Retinal pigment epithelial cell (primary cell): ENCODE measurements at regions not wholly inside any gene's neighbourhood (a gene's known extent, or its start where the extent isn't known, plus 50 kb on each side); places are given as distances from the start of the nearest gene placed in this dataset.
"Not testable (repeated sequence)": the region's sequence is repeated elsewhere in the genome, so short reads cannot be mapped to it uniquely, and the experiment has no call there.

Source experiments
- DNase-seq: peaks from one replicate; pipeline ENCODE4 v3.0.0-alpha.2; 2010; ENCODE audit warnings: low read depth
- H3K4me3 ChIP-seq: 2 replicates; pipeline ENCODE4 v1.5.1; 2011; ENCODE audit warnings: mild to moderate bottlenecking, low read length, control low read depth, moderate library complexity
- CTCF ChIP-seq: conservative IDR thresholded peaks from 2 replicates; pipeline ENCODE4 v1.5.1; 2011; ENCODE audit warnings: low read depth, low read length, control low read depth, inconsistent platforms

GRCh38 chr6:69571234-69571633 lies 225.6 kb downstream of the LMBRD1 start:
- no peak for TF ChIP-seq CTCF
- H3K4me3 ChIP-seq, result no peak overlapping the region
- DNase-seq, result no peak

GRCh38 chr6:69570106-69570505 lies 226.7 kb downstream of the LMBRD1 start:
- no peak overlapping the region for H3K4me3 ChIP-seq
- no peak for DNase-seq
- TF ChIP-seq CTCF, result no peak

- not testable (repeated sequence) for DNase-seq, H3K4me3 ChIP-seq
Observed at GRCh38 chr6:69560597-69560996, 236.2 kb downstream of the LMBRD1 start.

- no peak for DNase-seq
- no peak overlapping the region for H3K4me3 ChIP-seq
- TF ChIP-seq CTCF, result no peak
Observed at GRCh38 chr6:69555088-69555638, 241.6 kb downstream of the LMBRD1 start.

GRCh38 chr6:69542494-69542893 lies 254.3 kb downstream of the LMBRD1 start:
- no peak for TF ChIP-seq CTCF
- DNase-seq, result no peak
- no peak overlapping the region for H3K4me3 ChIP-seq

GRCh38 chr6:69527921-69528476 lies 268.8 kb downstream of the LMBRD1 start:
- TF ChIP-seq CTCF, result no peak
- no peak for DNase-seq
- H3K4me3 ChIP-seq, result no peak overlapping the region

- not testable (repeated sequence) for DNase-seq, H3K4me3 ChIP-seq
Observed at GRCh38 chr6:69515480-69515879, 281.3 kb downstream of the LMBRD1 start.

GRCh38 chr6:69494595-69494994 lies 302.2 kb downstream of the LMBRD1 start:
- no peak for DNase-seq
- H3K4me3 ChIP-seq, result no peak overlapping the region
- no peak for TF ChIP-seq CTCF
